HEK293 (cell line): ENCODE measurements at regions not wholly inside any gene's neighbourhood (a gene's known extent, or its start where the extent isn't known, plus 50 kb on each side); places are given as distances from the start of the nearest gene placed in this dataset.

Source experiments
- YY1 ChIP-seq: fragments of 450-650 bp; formaldehyde crosslinking; IDR thresholded peaks from 2 replicates; pipeline ENCODE4 v1.5.1; 2018; ENCODE audit warnings: missing biosample characterization, missing genetic modification characterization
- ZNF37A ChIP-seq: fragments of 450-650 bp; IDR thresholded peaks from 2 replicates; pipeline ENCODE4 v1.5.1; 2018; ENCODE audit warnings: missing biosample characterization, missing genetic modification characterization
- ZNF830 ChIP-seq: fragments of 450-650 bp; IDR thresholded peaks from 2 replicates; pipeline ENCODE4 v1.5.0; 2018; ENCODE audit warnings: missing biosample characterization, missing genetic modification characterization, low read depth, mild to moderate bottlenecking, moderate library complexity
- TF ChIP-seq, protein P1 (sequence below): fragments of 450-650 bp; formaldehyde crosslinking; IDR thresholded peaks from 2 replicates; pipeline ENCODE4 v1.5.1; 2016; ENCODE audit warnings: missing biosample characterization, missing genetic modification characterization
- TF ChIP-seq, protein P2 (sequence below): fragments of 450-650 bp; formaldehyde crosslinking; IDR thresholded peaks from 2 replicates; pipeline ENCODE4 v1.5.1; 2016; ENCODE audit warnings: missing biosample characterization, missing genetic modification characterization, low read depth
- TF ChIP-seq, protein P3 (sequence below): fragments of 450-650 bp; formaldehyde crosslinking; IDR thresholded peaks from 2 replicates; pipeline ENCODE4 v1.5.1; 2016; ENCODE audit warnings: missing biosample characterization, missing genetic modification characterization
- TF ChIP-seq, protein P4 (sequence below): fragments of 450-650 bp; formaldehyde crosslinking; IDR thresholded peaks from 2 replicates; pipeline ENCODE4 v1.5.1; 2016; ENCODE audit warnings: missing biosample characterization, missing genetic modification characterization, borderline replicate concordance

DNA sequence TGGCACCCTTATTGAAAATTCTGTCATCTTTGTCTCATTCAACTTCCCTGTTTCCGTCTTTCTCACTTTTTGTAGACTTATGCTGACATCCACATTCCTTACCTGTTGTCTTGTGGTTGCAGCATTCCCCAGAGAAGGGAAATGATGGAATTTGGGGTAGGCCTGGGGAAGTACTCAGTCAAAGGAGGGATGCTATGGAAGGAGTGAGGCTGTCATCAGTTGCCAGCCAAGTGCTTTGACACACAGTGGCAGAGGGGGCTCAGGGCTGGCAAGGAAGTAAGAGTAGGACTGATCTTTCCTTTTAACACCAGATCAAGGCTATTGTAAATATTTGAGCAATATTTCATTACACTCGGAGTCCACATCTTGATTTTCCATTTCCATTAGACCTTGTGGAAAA lies 64.4 kb downstream of the RPLP1 start:
- TF ChIP-seq, protein P1, sequence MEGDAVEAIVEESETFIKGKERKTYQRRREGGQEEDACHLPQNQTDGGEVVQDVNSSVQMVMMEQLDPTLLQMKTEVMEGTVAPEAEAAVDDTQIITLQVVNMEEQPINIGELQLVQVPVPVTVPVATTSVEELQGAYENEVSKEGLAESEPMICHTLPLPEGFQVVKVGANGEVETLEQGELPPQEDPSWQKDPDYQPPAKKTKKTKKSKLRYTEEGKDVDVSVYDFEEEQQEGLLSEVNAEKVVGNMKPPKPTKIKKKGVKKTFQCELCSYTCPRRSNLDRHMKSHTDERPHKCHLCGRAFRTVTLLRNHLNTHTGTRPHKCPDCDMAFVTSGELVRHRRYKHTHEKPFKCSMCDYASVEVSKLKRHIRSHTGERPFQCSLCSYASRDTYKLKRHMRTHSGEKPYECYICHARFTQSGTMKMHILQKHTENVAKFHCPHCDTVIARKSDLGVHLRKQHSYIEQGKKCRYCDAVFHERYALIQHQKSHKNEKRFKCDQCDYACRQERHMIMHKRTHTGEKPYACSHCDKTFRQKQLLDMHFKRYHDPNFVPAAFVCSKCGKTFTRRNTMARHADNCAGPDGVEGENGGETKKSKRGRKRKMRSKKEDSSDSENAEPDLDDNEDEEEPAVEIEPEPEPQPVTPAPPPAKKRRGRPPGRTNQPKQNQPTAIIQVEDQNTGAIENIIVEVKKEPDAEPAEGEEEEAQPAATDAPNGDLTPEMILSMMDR (tag by site-specific recombination), result no peak
- TF ChIP-seq, protein P2, sequence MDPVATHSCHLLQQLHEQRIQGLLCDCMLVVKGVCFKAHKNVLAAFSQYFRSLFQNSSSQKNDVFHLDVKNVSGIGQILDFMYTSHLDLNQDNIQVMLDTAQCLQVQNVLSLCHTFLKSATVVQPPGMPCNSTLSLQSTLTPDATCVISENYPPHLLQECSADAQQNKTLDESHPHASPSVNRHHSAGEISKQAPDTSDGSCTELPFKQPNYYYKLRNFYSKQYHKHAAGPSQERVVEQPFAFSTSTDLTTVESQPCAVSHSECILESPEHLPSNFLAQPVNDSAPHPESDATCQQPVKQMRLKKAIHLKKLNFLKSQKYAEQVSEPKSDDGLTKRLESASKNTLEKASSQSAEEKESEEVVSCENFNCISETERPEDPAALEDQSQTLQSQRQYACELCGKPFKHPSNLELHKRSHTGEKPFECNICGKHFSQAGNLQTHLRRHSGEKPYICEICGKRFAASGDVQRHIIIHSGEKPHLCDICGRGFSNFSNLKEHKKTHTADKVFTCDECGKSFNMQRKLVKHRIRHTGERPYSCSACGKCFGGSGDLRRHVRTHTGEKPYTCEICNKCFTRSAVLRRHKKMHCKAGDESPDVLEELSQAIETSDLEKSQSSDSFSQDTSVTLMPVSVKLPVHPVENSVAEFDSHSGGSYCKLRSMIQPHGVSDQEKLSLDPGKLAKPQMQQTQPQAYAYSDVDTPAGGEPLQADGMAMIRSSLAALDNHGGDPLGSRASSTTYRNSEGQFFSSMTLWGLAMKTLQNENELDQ (tag by site-specific recombination), result no peak
- TF ChIP-seq YY1 (tag by site-specific recombination) (no peak), ZNF37A (tag by site-specific recombination) (no peak), ZNF830 (tag by site-specific recombination) (no peak)
- TF ChIP-seq, protein P3, sequence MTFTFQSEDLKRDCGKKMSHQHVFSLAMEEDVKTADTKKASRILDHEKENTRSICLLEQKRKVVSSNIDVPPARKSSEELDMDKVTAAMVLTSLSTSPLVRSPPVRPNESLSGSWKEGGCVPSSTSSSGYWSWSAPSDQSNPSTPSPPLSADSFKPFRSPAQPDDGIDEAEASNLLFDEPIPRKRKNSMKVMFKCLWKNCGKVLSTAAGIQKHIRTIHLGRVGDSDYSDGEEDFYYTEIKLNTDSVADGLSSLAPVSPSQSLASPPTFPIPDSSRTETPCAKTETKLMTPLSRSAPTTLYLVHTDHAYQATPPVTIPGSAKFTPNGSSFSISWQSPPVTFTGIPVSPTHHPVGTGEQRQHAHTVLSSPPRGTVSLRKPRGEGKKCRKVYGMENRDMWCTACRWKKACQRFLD (tag by site-specific recombination), result no peak
- TF ChIP-seq, protein P4, sequence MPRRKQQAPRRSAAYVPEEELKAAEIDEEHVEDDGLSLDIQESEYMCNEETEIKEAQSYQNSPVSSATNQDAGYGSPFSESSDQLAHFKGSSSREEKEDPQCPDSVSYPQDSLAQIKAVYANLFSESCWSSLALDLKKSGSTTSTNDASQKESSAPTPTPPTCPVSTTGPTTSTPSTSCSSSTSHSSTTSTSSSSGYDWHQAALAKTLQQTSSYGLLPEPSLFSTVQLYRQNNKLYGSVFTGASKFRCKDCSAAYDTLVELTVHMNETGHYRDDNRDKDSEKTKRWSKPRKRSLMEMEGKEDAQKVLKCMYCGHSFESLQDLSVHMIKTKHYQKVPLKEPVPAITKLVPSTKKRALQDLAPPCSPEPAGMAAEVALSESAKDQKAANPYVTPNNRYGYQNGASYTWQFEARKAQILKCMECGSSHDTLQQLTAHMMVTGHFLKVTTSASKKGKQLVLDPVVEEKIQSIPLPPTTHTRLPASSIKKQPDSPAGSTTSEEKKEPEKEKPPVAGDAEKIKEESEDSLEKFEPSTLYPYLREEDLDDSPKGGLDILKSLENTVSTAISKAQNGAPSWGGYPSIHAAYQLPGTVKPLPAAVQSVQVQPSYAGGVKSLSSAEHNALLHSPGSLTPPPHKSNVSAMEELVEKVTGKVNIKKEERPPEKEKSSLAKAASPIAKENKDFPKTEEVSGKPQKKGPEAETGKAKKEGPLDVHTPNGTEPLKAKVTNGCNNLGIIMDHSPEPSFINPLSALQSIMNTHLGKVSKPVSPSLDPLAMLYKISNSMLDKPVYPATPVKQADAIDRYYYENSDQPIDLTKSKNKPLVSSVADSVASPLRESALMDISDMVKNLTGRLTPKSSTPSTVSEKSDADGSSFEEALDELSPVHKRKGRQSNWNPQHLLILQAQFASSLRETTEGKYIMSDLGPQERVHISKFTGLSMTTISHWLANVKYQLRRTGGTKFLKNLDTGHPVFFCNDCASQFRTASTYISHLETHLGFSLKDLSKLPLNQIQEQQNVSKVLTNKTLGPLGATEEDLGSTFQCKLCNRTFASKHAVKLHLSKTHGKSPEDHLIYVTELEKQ (tag by site-specific recombination), result no peak
